HEK293T (cell line): ENCODE measurements at regions not wholly inside any gene's neighbourhood (a gene's known extent, or its start where the extent isn't known, plus 50 kb on each side); places are given as distances from the start of the nearest gene placed in this dataset.
"Not testable (repeated sequence)": the region's sequence is repeated elsewhere in the genome, so short reads cannot be mapped to it uniquely, and the experiment has no call there.

Source experiments
- BHLHE40 ChIP-seq: fragments of 450-650 bp; IDR thresholded peaks from 2 replicates; pipeline ENCODE4 v1.6.1; 2016; ENCODE audit warnings: mild to moderate bottlenecking, moderate library complexity, borderline replicate concordance
- CTBP1 ChIP-seq: fragments of 450-650 bp; IDR thresholded peaks from 2 replicates; pipeline ENCODE4 v1.6.1; 2016; ENCODE audit warnings: borderline replicate concordance
- ELF4 ChIP-seq: fragments of 450-650 bp; IDR thresholded peaks from 2 replicates; pipeline ENCODE4 v1.6.1; 2017; ENCODE audit warnings: antibody characterized with exemption
- FOXA1 ChIP-seq: fragments of 450-650 bp; IDR thresholded peaks from 2 replicates; pipeline ENCODE4 v1.6.1; 2016; ENCODE audit warnings: mild to moderate bottlenecking
- FOXK2 ChIP-seq: fragments of 450-650 bp; IDR thresholded peaks from 2 replicates; pipeline ENCODE4 v1.6.1; 2016; ENCODE audit warnings: mild to moderate bottlenecking
- FOXM1 ChIP-seq: fragments of 450-650 bp; IDR thresholded peaks from 2 replicates; pipeline ENCODE4 v1.6.1; 2017; ENCODE audit warnings: mild to moderate bottlenecking, borderline replicate concordance
- L3MBTL2 ChIP-seq: fragments of 450-650 bp; conservative IDR thresholded peaks from 2 replicates; pipeline ENCODE4 v1.6.1; 2016; ENCODE audit warnings: mild to moderate bottlenecking
- NFRKB ChIP-seq: fragments of 450-650 bp; IDR thresholded peaks from 2 replicates; pipeline ENCODE4 v1.6.1; 2016; ENCODE audit warnings: mild to moderate bottlenecking, moderate library complexity
- PKNOX1 ChIP-seq: fragments of 450-650 bp; IDR thresholded peaks from 2 replicates; pipeline ENCODE4 v1.6.1; 2016
- SP1 ChIP-seq: fragments of 450-650 bp; IDR thresholded peaks from 2 replicates; pipeline ENCODE4 v1.6.1; 2017
- SUZ12 ChIP-seq: fragments of 450-650 bp; IDR thresholded peaks from 2 replicates; pipeline ENCODE4 v1.6.1; 2016; ENCODE audit warnings: mild to moderate bottlenecking
- TARDBP ChIP-seq: fragments of 450-650 bp; IDR thresholded peaks from 2 replicates; pipeline ENCODE4 v1.6.1; 2016
- ZNF384 ChIP-seq: fragments of 450-650 bp; IDR thresholded peaks from 2 replicates; pipeline ENCODE4 v1.6.1; 2016

DNA sequence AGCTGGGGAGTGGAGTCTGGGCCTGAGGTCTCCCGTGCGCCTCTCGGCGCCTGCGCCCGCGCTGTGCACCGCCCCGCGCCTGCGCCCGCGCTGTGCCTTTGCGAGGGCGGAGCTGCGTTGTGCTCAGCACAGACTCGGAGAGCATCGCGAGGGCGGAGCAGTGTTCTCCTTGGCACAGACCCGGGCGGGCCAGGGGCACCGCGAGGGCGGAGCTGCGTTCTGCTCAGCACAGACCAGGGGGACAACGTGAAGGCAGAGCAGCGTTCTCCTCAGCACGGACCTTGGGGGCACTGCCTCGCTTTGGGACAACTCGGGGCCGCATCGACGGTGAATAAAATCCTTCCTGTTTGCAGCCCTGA, 2968.4 kb downstream of the RPIA start:
- TF ChIP-seq NFRKB, CTBP1, FOXM1, SUZ12, SP1, ZNF384, L3MBTL2, ELF4, PKNOX1, FOXK2, BHLHE40, TARDBP, FOXA1: not testable (repeated sequence)
